Heart left ventricle (tissue), 16 donors: ENCODE measurements at regions not wholly inside any gene's neighbourhood (a gene's known extent, or its start where the extent isn't known, plus 50 kb on each side); places are given as distances from the start of the nearest gene placed in this dataset.

Source experiments
- ATAC-seq, 4 donors: fragments of 200-7000 bp; cut with Tn5 transposase; one replicate each; pipeline ENCODE4 v1.9.1; 2020 to 2022; ENCODE audit warnings: moderate library complexity in 4 of 4, mild to moderate bottlenecking in 3 of 4, moderate number of reproducible peaks in 1 of 4
- DNase-seq, 5 donors: peaks; one replicate each; pipeline ENCODE4 v3.0.0-alpha.2; 2020
- H3K27ac ChIP-seq, 12 donors: fragments of 200-600 bp; sonication (generic) in 4 of 12; one replicate each; pipeline versions ENCODE4 v1.5.0 to v1.8.0; 2016 to 2022; ENCODE audit warnings: mild to moderate bottlenecking in 2 of 12
- H3K27me3 ChIP-seq, 9 donors: fragments of 200-600 bp; sonication (generic) in 2 of 9; one replicate each; pipeline versions ENCODE4 v1.5.1 to v1.8.0; 2016 to 2022; ENCODE audit warnings: mild to moderate bottlenecking in 3 of 9
- H3K36me3 ChIP-seq, 9 donors: fragments of 200-600 bp; sonication (generic) in 2 of 9; one replicate each; pipeline versions ENCODE4 v1.5.0 to v1.8.0; 2018 to 2022; ENCODE audit warnings: mild to moderate bottlenecking in 2 of 9
- H3K4me1 ChIP-seq, 12 donors: fragments of 200-600 bp; sonication (generic) in 4 of 12; one replicate each; pipeline versions ENCODE4 v1.5.0 to v1.8.0; 2016 to 2022; ENCODE audit warnings: mild to moderate bottlenecking in 3 of 12
- H3K4me3 ChIP-seq, 12 donors: fragments of 200-600 bp; sonication (generic) in 4 of 12; one replicate each; pipeline versions ENCODE4 v1.5.0 to v1.8.0; 2017 to 2022; ENCODE audit warnings: mild to moderate bottlenecking in 9 of 12, moderate library complexity in 4 of 12
- H3K9me3 ChIP-seq, 12 donors: fragments of 200-600 bp; sonication (generic) in 4 of 12; one replicate each; pipeline versions ENCODE4 v1.5.0 to v1.8.0; 2016 to 2022; ENCODE audit warnings: mild to moderate bottlenecking in 1 of 12
- POLR2A ChIP-seq, 2 donors: fragments of 450-650 bp; IDR thresholded peaks; one replicate each; pipeline ENCODE4 v1.6.1; 2017; ENCODE audit warnings: antibody characterized with exemption in 2 of 2, mild to moderate bottlenecking in 2 of 2, moderate library complexity in 2 of 2
- WGBS, 4 donors: extraction: QIAGEN DNeasy Blood & Tissue Kit in 2 of 4; methylation state at CpG; one replicate each; pipeline versions ENCODE4 v1.1.5 to v1.1.7; 2013 to 2018; 5-methylcytosine and 5-hydroxymethylcytosine counted together
- intact Hi-C, 10 donors: fragments of 100-400 bp; cut with DNase I; formaldehyde crosslinking; loops; one replicate each; pipeline versions ENCODE4 v1.11.1 to v1.14.2; 2022
- TF ChIP-seq, protein P1 (sequence below), 12 donors: fragments of 200-600 bp; sonication (generic) in 4 of 12; IDR thresholded peaks; one replicate each; pipeline versions ENCODE4 v1.5.0 to v1.8.0; 2018 to 2022; ENCODE audit warnings: antibody characterized with exemption in 12 of 12, mild to moderate bottlenecking in 5 of 12
- donor health status: ischemic (EF 13 %, LVEDD 7.1; RV severe dilation, severe dysfunction).
- donor health status: healthy with polysubstance abuse.
- donor health status: DM: no; HTN: yes; CAD: no.
- donor health status: DM: no; HTN: no; CAD: no.
- donor health status: ischemic (EF 25% LVEDD 6.9; RV normal size, moderate dysfunction).
- donor health status: ischemic (EF 25% LVEDD 5.7; RV mildly dilated, moderate dysfunction).
- donor health status: healthy.
- donor health status: DM: yes; HTN: yes; CAD: no.
- donor health status: ischemic (EF 35%, LVEDD 5.7; RV mildly dilated, moderate dysfunction).
- donor health status: nonischemic (EF 11% LVEDD 7.7; RV severe dilation, severe dysfunction).
- donor health status: DM: yes; HTN: yes; CAD: no.
- donor health status: PGD.
- donor health status: ischemic (EF 29% LVEDD 5.4; RV normal size, mild dysfunction).
- donor health status: nonischemic (EF 23%, LVEDD 6.1; RV moderate dilation, normal function).

DNA sequence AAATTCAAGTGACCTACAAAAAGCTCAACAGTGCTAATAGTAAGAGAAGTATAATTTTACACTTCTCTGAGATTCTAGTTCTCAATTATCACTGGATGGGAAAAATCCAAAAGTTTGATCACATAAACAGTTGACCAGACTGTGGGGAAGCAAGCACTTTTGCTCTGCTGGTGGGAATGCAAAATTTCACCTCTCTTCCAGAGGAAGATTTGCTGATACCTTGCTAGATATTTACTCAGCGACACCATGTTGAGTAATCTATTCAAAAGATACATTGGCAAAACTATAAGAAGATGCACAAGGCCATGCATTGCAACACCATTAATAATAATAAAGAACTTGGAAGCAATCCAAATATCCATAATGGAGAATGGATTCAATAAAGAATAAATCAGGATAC, 204.4 kb downstream of the MREG start:
- DNase-seq (no peak), ATAC-seq (no peak)
- TF ChIP-seq POLR2A (IDR thresholded peaks at IDR 0.05) = no peak
- TF ChIP-seq, protein P1, sequence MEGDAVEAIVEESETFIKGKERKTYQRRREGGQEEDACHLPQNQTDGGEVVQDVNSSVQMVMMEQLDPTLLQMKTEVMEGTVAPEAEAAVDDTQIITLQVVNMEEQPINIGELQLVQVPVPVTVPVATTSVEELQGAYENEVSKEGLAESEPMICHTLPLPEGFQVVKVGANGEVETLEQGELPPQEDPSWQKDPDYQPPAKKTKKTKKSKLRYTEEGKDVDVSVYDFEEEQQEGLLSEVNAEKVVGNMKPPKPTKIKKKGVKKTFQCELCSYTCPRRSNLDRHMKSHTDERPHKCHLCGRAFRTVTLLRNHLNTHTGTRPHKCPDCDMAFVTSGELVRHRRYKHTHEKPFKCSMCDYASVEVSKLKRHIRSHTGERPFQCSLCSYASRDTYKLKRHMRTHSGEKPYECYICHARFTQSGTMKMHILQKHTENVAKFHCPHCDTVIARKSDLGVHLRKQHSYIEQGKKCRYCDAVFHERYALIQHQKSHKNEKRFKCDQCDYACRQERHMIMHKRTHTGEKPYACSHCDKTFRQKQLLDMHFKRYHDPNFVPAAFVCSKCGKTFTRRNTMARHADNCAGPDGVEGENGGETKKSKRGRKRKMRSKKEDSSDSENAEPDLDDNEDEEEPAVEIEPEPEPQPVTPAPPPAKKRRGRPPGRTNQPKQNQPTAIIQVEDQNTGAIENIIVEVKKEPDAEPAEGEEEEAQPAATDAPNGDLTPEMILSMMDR (IDR thresholded peaks at IDR 0.05) = peak in 2 of 12 donors; percentile 5 to 8
- no peaks in the 10 kb centered on the region for H3K36me3 ChIP-seq
- WGBS, 4 donors = 79 to 91% (median 84%) methylated on average over 1 of the region's 1 CpG
- H3K4me3 ChIP-seq = peak overlapping the region in 8 of 12 donors; percentile 3 to 26 (median 10)
- H3K27ac ChIP-seq = peak overlapping the region in 1 of 12 donors; percentile 13
- no peaks in the 10 kb centered on the region for H3K27me3 ChIP-seq
- H3K4me1 ChIP-seq = peaks cover 0 to 20% (median 0%) of the 10 kb centered on the region in 12 donors
- H3K9me3 ChIP-seq = no peaks in the 10 kb centered on the region
- intact Hi-C loops = no loop called here

DNA sequence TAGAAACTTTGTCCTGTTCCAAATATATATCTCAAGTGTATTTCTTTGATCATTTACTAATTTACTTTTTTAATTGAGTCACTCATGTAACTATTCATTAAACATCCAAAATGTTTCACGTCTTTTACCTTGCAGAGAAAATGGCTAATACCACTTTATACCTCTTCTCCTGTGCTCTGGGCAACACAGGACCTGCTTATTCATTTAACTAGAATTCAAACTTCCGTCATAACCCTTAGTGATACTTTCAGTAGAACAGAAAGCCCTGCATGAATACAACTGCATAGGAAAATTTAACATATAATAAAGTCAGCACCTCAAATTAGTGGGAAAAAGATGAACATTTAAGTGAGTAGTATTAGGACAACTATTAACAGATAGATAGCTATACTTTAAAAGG, 205.2 kb downstream of the MREG start:
- Histone ChIP-seq H3K4me1 (peaks cover 0 to 20% (median 0%) of the 10 kb centered on the region in 12 donors), H3K27ac (no peak overlapping the region), H3K27me3 (no peaks in the 10 kb centered on the region), H3K9me3 (peaks cover 0 to 5% (median 0%) of the 10 kb centered on the region in 12 donors), H3K36me3 (no peaks in the 10 kb centered on the region), H3K4me3 (peak overlapping the region in 3 of 12 donors; percentile 3 to 26 (median 25))
- no peak for ATAC-seq
- DNase-seq = no peak
- intact Hi-C loops = no loop called here
- TF ChIP-seq, protein P1 (IDR thresholded peaks at IDR 0.05) = no peak
- TF ChIP-seq POLR2A (IDR thresholded peaks at IDR 0.05) = no peak
- 88 to 95% (median 89%) methylated on average over 2 of the region's 2 CpGs for WGBS, 4 donors

DNA sequence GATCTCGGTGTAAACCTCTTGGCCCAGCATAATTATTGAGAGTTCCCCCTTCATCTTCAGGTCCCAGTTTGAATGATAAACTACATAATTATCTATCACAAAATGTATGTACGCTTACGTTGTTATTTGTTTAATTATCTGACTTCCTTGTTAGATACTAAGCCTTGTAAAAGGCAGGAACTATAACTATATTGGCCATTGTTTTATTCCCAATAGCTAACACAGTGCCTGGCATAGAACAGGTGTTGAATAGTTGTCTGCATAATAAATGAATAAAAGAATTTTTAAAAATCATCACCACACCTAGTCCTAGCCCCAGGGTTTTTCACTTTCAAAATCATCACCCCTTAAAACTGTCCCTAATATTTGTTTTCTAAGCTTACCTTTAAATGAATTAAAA, 207.9 kb downstream of the MREG start:
- no peak overlapping the region for H3K4me3 ChIP-seq
- no peaks in the 10 kb centered on the region for H3K36me3 ChIP-seq
- no peak for DNase-seq
- no peak overlapping the region for H3K27ac ChIP-seq
- H3K4me1 ChIP-seq = no peaks in the 10 kb centered on the region
- 88 to 94% (median 90%) methylated on average over 3 of the region's 3 CpGs for WGBS, 4 donors
- peaks cover 0 to 24% (median 7%) of the 10 kb centered on the region in 12 donors for H3K9me3 ChIP-seq
- H3K27me3 ChIP-seq = no peaks in the 10 kb centered on the region
- TF ChIP-seq, protein P1 (IDR thresholded peaks at IDR 0.05) = no peak
- TF ChIP-seq POLR2A (IDR thresholded peaks at IDR 0.05) = no peak
- intact Hi-C loops = no loop called here
- no peak for ATAC-seq

DNA sequence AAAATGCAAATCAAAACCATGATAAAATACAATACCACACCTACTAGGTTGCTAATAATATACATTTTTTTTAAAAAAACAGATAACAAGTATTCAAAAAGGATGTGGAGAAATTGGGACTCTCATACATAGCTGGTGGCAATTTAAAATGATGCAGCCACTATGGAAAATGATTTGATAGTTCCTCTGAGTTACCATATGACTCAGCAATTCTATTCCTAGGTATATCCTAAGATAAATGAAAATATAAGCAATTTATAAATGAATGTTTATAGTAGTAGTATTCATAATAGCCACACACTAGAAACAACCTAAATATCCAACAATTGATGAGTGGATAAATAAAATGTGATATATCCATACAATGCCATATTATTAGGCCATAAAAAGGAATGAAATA, 210.2 kb downstream of the MREG start:
- TF ChIP-seq, protein P1 (IDR thresholded peaks at IDR 0.05) = no peak
- no peak for TF ChIP-seq POLR2A (IDR thresholded peaks at IDR 0.05)
- intact Hi-C loops = no loop called here
- Histone ChIP-seq H3K4me3 (no peak overlapping the region), H3K27me3 (no peaks in the 10 kb centered on the region), H3K4me1 (no peaks in the 10 kb centered on the region), H3K9me3 (peaks cover 0 to 24% (median 7%) of the 10 kb centered on the region in 12 donors), H3K36me3 (no peaks in the 10 kb centered on the region), H3K27ac (no peak overlapping the region)
- no peak for ATAC-seq
- DNase-seq = no peak
